OCI-LY3 (cell line): ENCODE measurements at regions not wholly inside any gene's neighbourhood (a gene's known extent, or its start where the extent isn't known, plus 50 kb on each side); places are given as distances from the start of the nearest gene placed in this dataset.

ENCODE experiments used
- H2AFZ ChIP-seq: fragments of 200-600, 300-600 bp; shearing (Covaris generic); 2 replicates; pipeline ENCODE4 v1.6.0; 2014; ENCODE audit warnings: antibody characterized with exemption, low read depth, low read length
- H3K27ac ChIP-seq: fragments of 200-600, 300-600 bp; sonication (generic); 2 replicates; pipeline ENCODE4 v1.5.1; 2014; ENCODE audit warnings: mild to moderate bottlenecking, low read length, moderate library complexity, mixed read lengths
- H3K27me3 ChIP-seq: fragments of 200-600, 300-600 bp; sonication (generic); 2 replicates; pipeline ENCODE4 v1.6.1; 2014; ENCODE audit warnings: low read depth, low read length, mixed read lengths
- H3K36me3 ChIP-seq: fragments of 200-600, 300-600 bp; sonication (generic); replicated peaks from 2 replicates; pipeline ENCODE3; 2014; ENCODE audit warnings: low read depth, low read length, mixed read lengths
- H3K4me1 ChIP-seq: fragments of 300-600, 200-600 bp; sonication (generic); 2 replicates; pipeline ENCODE4 v1.6.1; 2014; ENCODE audit warnings: low read length, mixed read lengths
- H3K4me2 ChIP-seq: fragments of 200-600, 300-600 bp; sonication (generic); 2 replicates; pipeline ENCODE4 v1.6.1; 2014; ENCODE audit warnings: low read length, mixed read lengths
- H3K4me3 ChIP-seq: fragments of 300-600, 200-600 bp; sonication (generic); 2 replicates; pipeline ENCODE4 v1.5.1; 2014; ENCODE audit warnings: antibody characterized with exemption, mild to moderate bottlenecking, low read length, moderate library complexity
- H3K79me2 ChIP-seq: fragments of 300-600, 200-600 bp; shearing (Covaris generic); 2 replicates; pipeline ENCODE4 v1.6.1; 2014; ENCODE audit warnings: mild to moderate bottlenecking, low read length, mixed read lengths
- H3K9ac ChIP-seq: fragments of 300-600, 200-600 bp; shearing (Covaris generic); 2 replicates; pipeline ENCODE4 v1.6.0; 2014; ENCODE audit warnings: mild to moderate bottlenecking, low read length, moderate library complexity
- H3K9me3 ChIP-seq: fragments of 200-600, 300-600 bp; shearing (Covaris generic); 2 replicates; pipeline ENCODE4 v1.6.1; 2014; ENCODE audit warnings: low read length, mixed read lengths; ENCODE audit not compliant: insufficient read depth
- H4K20me1 ChIP-seq: fragments of 200-600, 300-600 bp; sonication (generic); 2 replicates; pipeline ENCODE4 v1.6.1; 2016; ENCODE audit warnings: low read length, mixed read lengths; ENCODE audit not compliant: insufficient read depth
- CTCF ChIP-seq: fragments of 200-600, 300-600 bp; sonication (generic); IDR thresholded peaks from 2 replicates; pipeline ENCODE4 v1.5.1; 2014; ENCODE audit warnings: antibody characterized with exemption, low read length, low read depth
- EZH2phosphoT487 ChIP-seq: fragments of 200-600 bp; shearing (Covaris generic); IDR thresholded peaks from 2 replicates; pipeline ENCODE4 v1.6.1; 2018; ENCODE audit warnings: antibody characterized with exemption, mixed run types, low read depth

- H3K79me2 ChIP-seq = no peaks in the 10 kb centered on the region
- H3K36me3 ChIP-seq = no peaks in the 10 kb centered on the region
- no peak overlapping the region for H3K27ac ChIP-seq
- no peaks in the 10 kb centered on the region for H3K4me1 ChIP-seq
- H2AFZ ChIP-seq = no peak overlapping the region
- H4K20me1 ChIP-seq = no peaks in the 10 kb centered on the region
- H3K9me3 ChIP-seq = no peaks in the 10 kb centered on the region
- H3K27me3 ChIP-seq = no peaks in the 10 kb centered on the region
- TF ChIP-seq CTCF = no peak
- no peak for TF ChIP-seq EZH2phosphoT487
- no peak overlapping the region for H3K4me2 ChIP-seq
- no peak overlapping the region for H3K9ac ChIP-seq
- H3K4me3 ChIP-seq = no peak overlapping the region
These were observed 67.9 kb upstream of the ROBO1 start for GRCh38 chr3:79835701-79836100.

- H3K4me3 ChIP-seq = no peak overlapping the region
- H3K27me3 ChIP-seq = no peaks in the 10 kb centered on the region
- H3K27ac ChIP-seq = no peak overlapping the region
- no peak overlapping the region for H3K4me2 ChIP-seq
- no peak for TF ChIP-seq EZH2phosphoT487
- TF ChIP-seq CTCF = no peak
- H2AFZ ChIP-seq = no peak overlapping the region
- H3K9ac ChIP-seq = no peak overlapping the region
- peaks cover 12% of the 10 kb centered on the region for H3K4me1 ChIP-seq
- H3K79me2 ChIP-seq = no peaks in the 10 kb centered on the region
- H3K9me3 ChIP-seq = no peaks in the 10 kb centered on the region
- peaks cover 3% of the 10 kb centered on the region for H3K36me3 ChIP-seq
- H4K20me1 ChIP-seq = no peaks in the 10 kb centered on the region
These were observed 56.4 kb upstream of the ROBO1 start for GRCh38 chr3:79824166-79824565.

GRCh38 chr3:79822076-79822475 is 54.3 kb upstream of the ROBO1 start:
- no peak overlapping the region for H3K9ac ChIP-seq
- H3K4me2 ChIP-seq = no peak overlapping the region
- no peaks in the 10 kb centered on the region for H3K9me3 ChIP-seq
- H2AFZ ChIP-seq = no peak overlapping the region
- no peak overlapping the region for H3K4me3 ChIP-seq
- no peaks in the 10 kb centered on the region for H3K79me2 ChIP-seq
- H4K20me1 ChIP-seq = no peaks in the 10 kb centered on the region
- H3K4me1 ChIP-seq = peaks cover 12% of the 10 kb centered on the region
- no peak overlapping the region for H3K27ac ChIP-seq
- TF ChIP-seq EZH2phosphoT487 (no peak), CTCF (no peak)
- peaks cover 3% of the 10 kb centered on the region for H3K36me3 ChIP-seq
- H3K27me3 ChIP-seq = no peaks in the 10 kb centered on the region

- Histone ChIP-seq H3K36me3 (peaks cover 3% of the 10 kb centered on the region), H3K4me2 (peak overlapping the region; percentile 26), H3K27me3 (no peaks in the 10 kb centered on the region), H2AFZ (no peak overlapping the region; the same call in 1 of the 2 replicates), H3K9me3 (peaks cover 13% of the 10 kb centered on the region), H4K20me1 (no peaks in the 10 kb centered on the region), H3K27ac (peak overlapping the region; percentile 6), H3K4me3 (peak overlapping the region; percentile 11; the same call in 1 of the 2 replicates), H3K9ac (no peak overlapping the region), H3K4me1 (peaks cover 12% of the 10 kb centered on the region), H3K79me2 (no peaks in the 10 kb centered on the region)
- TF ChIP-seq EZH2phosphoT487 = no peak
These were observed 52.3 kb upstream of the ROBO1 start for GRCh38 chr3:79820089-79820488.

GRCh38 chr3:79818015-79818414 is 50.2 kb upstream of the ROBO1 start:
- no peak overlapping the region for H3K27ac ChIP-seq
- H2AFZ ChIP-seq = no peak overlapping the region
- H4K20me1 ChIP-seq = no peaks in the 10 kb centered on the region
- H3K9ac ChIP-seq = no peak overlapping the region
- H3K27me3 ChIP-seq = no peaks in the 10 kb centered on the region
- H3K4me2 ChIP-seq = no peak overlapping the region
- no peaks in the 10 kb centered on the region for H3K79me2 ChIP-seq
- H3K4me3 ChIP-seq = no peak overlapping the region
- peaks cover 3% of the 10 kb centered on the region for H3K36me3 ChIP-seq
- H3K9me3 ChIP-seq = peaks cover 14% of the 10 kb centered on the region
- TF ChIP-seq EZH2phosphoT487 (no peak), CTCF (no peak)
- peaks cover 12% of the 10 kb centered on the region for H3K4me1 ChIP-seq
